Small intestine (tissue), 7 donors: ENCODE measurements at regions not wholly inside any gene's neighbourhood (a gene's known extent, or its start where the extent isn't known, plus 50 kb on each side); places are given as distances from the start of the nearest gene placed in this dataset.
"Not testable (repeated sequence)": the region's sequence is repeated elsewhere in the genome, so short reads cannot be mapped to it uniquely, and the experiment has no call there.

ENCODE experiments used
- DNase-seq, 2 donors: peaks; one replicate each; pipeline versions ENCODE4 v3.0.0 to v3.0.0-alpha.2; 2013
- FAIRE-seq: peaks from 2 replicates; lab custom pipeline; 2012; peaks lifted over from hg19 to GRCh38; lab: Jason Lieb, UNC
- H3K27ac ChIP-seq, 3 donors: one replicate each; pipeline ENCODE4 v1.5.1; 2013; ENCODE audit warnings: low read length in 2 of 3, mild to moderate bottlenecking in 2 of 3, control low read depth in 1 of 3, inconsistent platforms in 1 of 3, low read depth in 1 of 3, moderate library complexity in 1 of 3
- H3K27me3 ChIP-seq, 3 donors: one replicate each; pipeline ENCODE4 v1.6.1; 2013; ENCODE audit warnings: low read length in 3 of 3, inconsistent platforms in 1 of 3; ENCODE audit not compliant: control insufficient read depth in 3 of 3, insufficient read depth in 3 of 3
- H3K36me3 ChIP-seq, 3 donors: one replicate each; pipeline ENCODE4 v1.6.1; 2013; ENCODE audit warnings: low read length in 3 of 3, inconsistent platforms in 1 of 3, low read depth in 1 of 3, mild to moderate bottlenecking in 1 of 3, moderate library complexity in 1 of 3; ENCODE audit not compliant: control insufficient read depth in 3 of 3, insufficient read depth in 2 of 3
- H3K4me1 ChIP-seq, 3 donors: one replicate each; pipeline ENCODE4 v1.6.1; 2013; ENCODE audit warnings: low read length in 2 of 3, inconsistent platforms in 1 of 3, low read depth in 1 of 3, mild to moderate bottlenecking in 1 of 3, moderate library complexity in 1 of 3; ENCODE audit not compliant: control insufficient read depth in 3 of 3, insufficient read depth in 2 of 3
- H3K4me3 ChIP-seq, 3 donors: one replicate each; pipeline ENCODE4 v1.5.1; 2013; ENCODE audit warnings: low read length in 3 of 3, control low read depth in 1 of 3, inconsistent platforms in 1 of 3, low read depth in 1 of 3, mild to moderate bottlenecking in 1 of 3, moderate library complexity in 1 of 3
- H3K9me3 ChIP-seq, 2 donors: one replicate each; pipeline ENCODE4 v1.6.1; 2013; ENCODE audit warnings: low read depth in 1 of 2, low read length in 1 of 2; ENCODE audit not compliant: control insufficient read depth in 2 of 2, insufficient read depth in 1 of 2
- WGBS, 3 donors: extraction: QIAGEN DNeasy Blood & Tissue Kit; methylation state at CpG; one replicate each; pipeline ENCODE4 v1.1.7; 2013; 5-methylcytosine and 5-hydroxymethylcytosine counted together
- donor health status: healthy with polysubstance abuse.
- donor health status: control.
- donor health status: control.
- donor health status: Bipolar disorder and iron deficiency.
- donor health status: healthy.

DNA sequence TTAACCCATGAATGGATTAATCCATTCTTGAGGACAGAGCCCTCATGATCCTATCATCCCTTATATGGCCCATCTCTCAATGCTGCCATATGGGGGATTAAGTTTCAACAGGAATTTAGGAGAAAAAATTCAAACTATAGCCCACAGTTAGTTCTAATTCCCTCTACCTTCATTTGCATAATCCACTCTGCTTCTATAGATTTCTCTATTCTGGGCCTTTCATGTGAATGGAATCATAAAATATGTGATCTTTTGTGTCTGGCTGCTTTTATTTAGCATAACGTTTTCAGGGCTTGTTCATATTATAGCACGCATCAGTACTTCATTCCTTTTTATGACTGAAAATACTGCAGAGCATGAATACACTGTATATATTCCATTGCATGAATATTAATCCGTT lies 55.4 kb downstream of the CTSL start:
- no peak for FAIRE-seq

DNA sequence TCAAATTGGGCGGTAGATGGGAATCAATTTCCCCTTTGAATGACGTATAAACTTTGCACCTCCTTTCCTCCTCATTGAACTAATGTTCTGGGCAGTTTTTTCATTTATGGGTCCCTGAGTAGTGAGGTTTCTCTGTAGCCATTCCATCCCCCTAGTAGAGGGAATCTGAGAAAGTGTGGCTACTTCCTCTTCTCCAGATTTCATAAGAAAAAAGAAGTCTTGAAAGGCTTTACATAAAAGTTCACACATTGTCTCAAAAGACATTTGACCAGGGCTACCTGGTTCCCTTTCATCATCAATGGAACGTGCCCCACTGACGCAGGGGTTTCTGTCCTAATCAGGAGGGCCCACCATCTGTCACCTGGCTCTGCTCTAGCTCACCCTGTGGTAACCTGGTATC lies 57.3 kb downstream of the CTSL start:
- Histone ChIP-seq H3K27ac (no peak overlapping the region), H3K4me1 (no peaks in the 10 kb centered on the region), H3K27me3 (no peaks in the 10 kb centered on the region), H3K9me3 (no peaks in the 10 kb centered on the region), H3K36me3 (no peaks in the 10 kb centered on the region), H3K4me3 (no peak overlapping the region)
- 85 to 95% (median 92%) methylated on average over 4 of the region's 4 CpGs for WGBS, 3 donors
- DNase-seq (no peak), FAIRE-seq (no peak)

More for the DNA sequence above, 55.4 kb downstream of the CTSL start:
- H3K27me3 ChIP-seq: no peaks in the 10 kb centered on the region
- no peaks in the 10 kb centered on the region for H3K36me3 ChIP-seq
- 85 to 87% (median 87%) methylated on average over 3 of the region's 3 CpGs for WGBS, 3 donors
- H3K9me3 ChIP-seq: no peaks in the 10 kb centered on the region
- no peak overlapping the region for H3K27ac ChIP-seq
- DNase-seq: no peak
- H3K4me1 ChIP-seq: no peaks in the 10 kb centered on the region
- no peak overlapping the region for H3K4me3 ChIP-seq

DNA sequence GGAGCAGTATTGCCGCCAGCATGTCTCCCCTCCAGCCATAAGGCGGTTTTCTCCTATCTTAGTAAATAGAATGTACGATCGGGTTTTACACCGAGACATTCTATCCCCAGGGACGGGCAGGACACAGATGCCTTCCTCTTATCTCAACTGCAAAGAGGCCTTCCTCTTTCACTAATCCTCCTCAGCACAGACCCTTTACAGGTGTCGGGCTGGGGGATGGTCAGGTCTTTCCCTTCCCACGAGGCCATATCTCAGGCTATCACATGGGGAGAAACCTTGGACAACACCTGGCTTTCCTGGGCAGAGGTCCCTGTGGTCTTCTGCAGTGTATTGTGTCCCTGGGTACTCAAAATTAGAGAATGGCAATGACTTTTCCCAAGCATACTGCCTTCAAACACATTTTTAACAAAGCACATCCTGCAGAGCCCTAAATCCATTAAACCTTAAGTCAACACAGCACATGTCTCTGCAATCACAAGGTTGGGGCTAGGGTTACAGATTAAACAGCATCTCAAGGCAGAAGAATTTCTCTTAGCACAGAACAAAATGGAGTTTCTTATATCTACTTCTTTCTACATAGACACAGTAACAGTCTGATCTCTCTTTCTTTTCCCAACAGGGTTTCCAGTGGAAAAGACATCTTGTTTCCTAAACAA lies 59.5 kb downstream of the CTSL start:
- DNase-seq: peak in 1 of 2 donors; percentile 11
- not testable (repeated sequence) for H3K4me3 ChIP-seq, H3K27ac ChIP-seq, H3K27me3 ChIP-seq, H3K4me1 ChIP-seq, H3K9me3 ChIP-seq, FAIRE-seq, H3K36me3 ChIP-seq
- WGBS, 3 donors: 61 to 73% (median 70%) methylated on average over 7 to 8 of the region's 8 CpGs

DNA sequence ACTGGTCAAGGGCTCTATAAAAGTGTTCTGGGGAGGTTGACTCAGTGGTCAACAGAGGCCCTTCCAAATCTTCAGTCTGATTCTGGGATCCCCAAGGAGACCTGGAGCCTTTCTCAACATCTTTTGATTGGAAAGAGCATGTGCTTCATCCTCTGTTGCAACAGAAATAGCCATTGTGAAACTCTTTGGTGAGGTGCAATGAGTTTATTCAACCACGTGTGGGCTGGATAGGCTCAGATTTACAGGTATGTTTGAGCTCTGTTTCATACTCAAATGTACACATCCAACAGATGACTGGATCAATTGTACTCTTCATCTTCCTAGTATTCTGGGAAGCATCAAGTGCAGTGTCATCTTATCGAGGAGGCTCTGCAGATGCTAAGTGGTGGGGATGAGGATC lies 60.5 kb downstream of the CTSL start:
- no peaks in the 10 kb centered on the region for H3K9me3 ChIP-seq
- H3K36me3 ChIP-seq: no peaks in the 10 kb centered on the region
- WGBS, 3 donors: 75 to 84% (median 83%) methylated on average over 2 of the region's 2 CpGs
- H3K27me3 ChIP-seq: no peaks in the 10 kb centered on the region
- no peaks in the 10 kb centered on the region for H3K4me1 ChIP-seq
- no peak overlapping the region for H3K27ac ChIP-seq
- FAIRE-seq (no peak), DNase-seq (no peak)
- no peak overlapping the region for H3K4me3 ChIP-seq

DNA sequence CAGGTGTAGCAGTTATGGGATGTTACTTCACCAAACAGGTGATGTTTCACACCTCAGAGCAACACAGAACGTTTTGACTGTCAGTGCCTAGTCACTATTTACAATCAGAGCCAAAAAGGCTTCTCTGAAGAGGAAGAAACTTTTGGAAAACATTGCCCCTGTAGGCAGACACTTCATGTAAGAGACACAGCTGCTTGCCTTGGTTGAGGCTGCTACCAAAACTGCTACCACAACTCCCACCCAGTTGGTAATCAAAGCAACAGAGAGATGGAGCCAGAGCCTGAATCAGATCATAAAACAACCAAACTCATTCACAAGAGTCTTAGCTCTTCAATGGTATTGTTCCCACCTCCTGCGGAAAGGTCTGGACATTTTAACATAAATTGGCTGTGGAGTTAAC lies 61.0 kb downstream of the CTSL start:
- Histone ChIP-seq H3K4me3 (no peak overlapping the region), H3K36me3 (no peaks in the 10 kb centered on the region), H3K4me1 (no peaks in the 10 kb centered on the region), H3K27ac (no peak overlapping the region), H3K27me3 (no peaks in the 10 kb centered on the region), H3K9me3 (no peaks in the 10 kb centered on the region)
- DNase-seq (no peak), FAIRE-seq (no peak)
- 55 to 58% (median 56%) methylated on average over 2 of the region's 2 CpGs for WGBS, 3 donors

DNA sequence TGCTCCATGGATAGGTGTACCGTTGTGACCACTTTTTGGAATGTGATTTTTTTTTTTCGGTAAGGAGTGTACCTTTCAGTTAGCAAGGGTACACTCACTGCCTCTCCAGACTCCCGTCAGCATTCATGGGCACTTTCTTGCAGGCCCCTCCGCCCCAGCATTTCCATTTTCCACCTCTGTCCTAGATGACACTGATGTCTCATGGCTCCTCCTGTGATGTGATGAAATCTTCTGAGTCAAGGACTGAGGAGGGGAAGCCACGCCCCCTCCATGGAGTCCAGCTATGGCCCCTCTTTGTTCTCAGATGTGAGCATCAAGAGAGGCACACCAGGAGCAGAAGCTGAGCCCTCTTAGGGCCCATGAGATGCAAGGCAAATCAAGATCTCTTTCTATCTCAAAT lies 61.8 kb downstream of the CTSL start:
- Histone ChIP-seq H3K4me1 (no peaks in the 10 kb centered on the region), H3K27ac (no peak overlapping the region), H3K36me3 (no peaks in the 10 kb centered on the region), H3K9me3 (no peaks in the 10 kb centered on the region), H3K4me3 (no peak overlapping the region), H3K27me3 (no peaks in the 10 kb centered on the region)
- FAIRE-seq (no peak), DNase-seq (no peak)
- WGBS, 3 donors: 82 to 90% (median 87%) methylated on average over 5 of the region's 5 CpGs

DNA sequence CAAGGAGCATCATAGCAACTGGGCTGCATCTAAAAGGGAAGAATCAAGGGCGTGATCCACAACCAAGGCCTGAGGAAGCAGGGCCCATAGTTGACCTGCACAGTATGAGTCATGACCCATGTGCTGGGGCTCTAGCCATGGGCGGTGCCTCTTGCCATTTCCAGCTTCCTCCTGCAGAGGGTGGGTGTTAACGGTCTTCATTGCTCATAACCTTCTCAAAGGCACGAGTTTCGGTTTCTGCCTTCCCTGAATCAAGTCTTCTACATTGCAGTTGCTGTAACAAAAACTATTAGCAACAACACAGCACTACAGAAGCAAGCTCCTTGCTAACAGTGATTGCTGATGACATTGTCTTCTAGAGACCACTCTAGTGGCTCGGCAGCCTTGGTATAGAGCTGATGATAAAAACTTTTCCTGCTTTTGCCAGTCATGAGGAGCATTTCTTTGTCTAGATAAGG lies 66.9 kb downstream of the CTSL start:
- Histone ChIP-seq H3K36me3 (no peaks in the 10 kb centered on the region), H3K27me3 (no peaks in the 10 kb centered on the region), H3K27ac (peak overlapping the region in 1 of 3 donors; percentile 66), H3K4me3 (no peak overlapping the region), H3K9me3 (no peaks in the 10 kb centered on the region), H3K4me1 (peaks cover 0 to 3% (median 0%) of the 10 kb centered on the region in 3 donors)
- FAIRE-seq (no peak), DNase-seq (peak; percentile 23 to 27)
- 55 to 77% (median 55%) methylated on average over 6 of the region's 6 CpGs for WGBS, 3 donors

DNA sequence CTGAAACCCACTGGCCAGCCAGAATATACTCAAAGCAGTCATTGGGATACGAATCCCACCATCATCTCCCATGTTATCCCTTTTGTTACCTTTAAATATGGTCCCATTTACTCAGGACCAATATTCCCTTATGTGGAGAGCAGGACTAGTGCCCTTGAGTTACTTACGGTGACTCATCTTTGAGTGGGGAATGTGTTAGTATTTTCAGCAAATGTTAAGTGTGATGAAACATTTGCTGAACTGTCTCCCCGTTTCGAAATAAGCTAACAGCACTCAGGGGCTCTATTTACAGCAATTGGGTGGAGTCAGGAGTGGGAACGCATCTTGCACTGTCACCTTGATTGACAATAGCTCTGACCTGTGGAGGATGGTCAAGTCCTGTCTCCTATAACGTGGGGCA lies 67.4 kb downstream of the CTSL start:
- Histone ChIP-seq H3K4me1 (peaks cover 0 to 6% (median 0%) of the 10 kb centered on the region in 3 donors), H3K4me3 (no peak overlapping the region), H3K27ac (peak overlapping the region in 1 of 3 donors; percentile 66), H3K9me3 (no peaks in the 10 kb centered on the region), H3K27me3 (no peaks in the 10 kb centered on the region), H3K36me3 (no peaks in the 10 kb centered on the region)
- FAIRE-seq (no peak), DNase-seq (peak in 1 of 2 donors; percentile 38)
- WGBS, 3 donors: 56 to 72% (median 65%) methylated on average over 6 of the region's 6 CpGs

DNA sequence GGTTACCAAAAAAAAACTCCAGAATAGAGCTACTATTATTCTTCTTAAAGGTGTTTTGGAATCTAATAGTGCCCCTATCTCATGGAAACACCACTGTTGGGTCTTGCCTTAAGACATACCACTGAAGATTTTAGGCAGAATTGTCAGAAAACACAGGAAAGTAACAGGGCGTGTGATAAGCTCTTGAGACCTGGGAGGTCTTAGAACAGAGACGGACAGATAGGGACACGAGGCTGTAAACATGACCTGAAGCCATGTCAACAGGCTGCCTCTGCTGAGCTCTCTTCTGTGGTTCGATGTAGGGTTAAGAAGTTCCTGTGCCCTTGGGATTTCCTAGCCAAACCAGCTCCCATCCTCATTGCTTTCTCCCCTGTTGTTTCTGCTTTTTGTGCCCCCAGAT lies 69.3 kb downstream of the CTSL start:
- WGBS, 3 donors: 54 to 76% (median 58%) methylated on average over 4 of the region's 4 CpGs
- Histone ChIP-seq H3K4me3 (no peak overlapping the region), H3K4me1 (peaks cover 0 to 9% (median 0%) of the 10 kb centered on the region in 3 donors), H3K27ac (no peak overlapping the region), H3K36me3 (no peaks in the 10 kb centered on the region), H3K9me3 (no peaks in the 10 kb centered on the region), H3K27me3 (no peaks in the 10 kb centered on the region)
- DNase-seq (no peak), FAIRE-seq (no peak)
